ENCODE measurements at regions not wholly inside any gene's neighbourhood (a gene's known extent, or its start where the extent isn't known, plus 50 kb on each side); places are given as distances from the start of the nearest gene placed in this dataset.

DNA sequence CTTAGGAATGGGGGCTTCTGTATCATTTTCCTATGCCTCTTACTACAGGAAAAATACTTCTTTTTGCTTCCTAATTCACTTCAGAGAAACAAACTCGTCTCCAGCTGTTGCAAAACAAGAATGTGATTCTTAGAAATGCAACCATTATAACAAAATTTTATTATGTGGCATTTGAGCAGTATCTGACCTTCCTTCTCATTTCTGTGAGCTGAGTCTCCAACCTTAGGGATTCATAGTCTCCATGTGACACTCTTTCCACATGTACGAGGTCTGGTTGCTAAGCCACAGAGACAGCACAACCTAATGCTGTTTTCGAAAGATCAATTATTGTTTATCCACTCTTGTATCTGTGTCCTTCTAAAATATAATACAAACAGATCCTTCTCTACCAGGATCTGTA lies 75.3 kb upstream of the RGS4 start:
- POLR2A ChIA-PET (ENCODE audit: partially characterized antibody), result interaction anchor here (0.7 kb wide), 1 partner anchor 328 kb away, joined by 3 read pairs; the partner anchor contains the start of gene NUF2
- Histone ChIP-seq H3K79me2 (ENCODE audit: control insufficient read depth in 1 of 2, insufficient read depth in 2 of 2, low read length in 2 of 2) (no peaks in the 10 kb centered on the region), H4K8ac (ENCODE audit: extremely low read depth, insufficient read depth, low read length) (no peak overlapping the region), H4K91ac (replicated peaks; ENCODE audit: insufficient read length, low read length) (no peak overlapping the region), H2AK5ac (ENCODE audit: low read depth, low read length) (no peak overlapping the region), H3K23ac (ENCODE audit: insufficient read length) (no peak overlapping the region), H3K9me3 (ENCODE audit: insufficient read depth in 2 of 2, low read depth in 1 of 2, low read length in 1 of 2) (no peaks in the 10 kb centered on the region), H2AFZ (ENCODE audit: low read length) (no peak overlapping the region), H3K36me3 (ENCODE audit: control insufficient read depth in 2 of 4, insufficient read depth in 4 of 4, low read length in 3 of 4) (no peaks in the 10 kb centered on the region), H3K23me2 (ENCODE audit: low read depth, low read length) (no peaks in the 10 kb centered on the region), H2BK15ac (ENCODE audit: low read length) (no peak overlapping the region), H3K27me3 (replicated peaks in 1 of 4; ENCODE audit: control insufficient read depth in 3 of 4, extremely low read depth in 1 of 4, insufficient read depth in 3 of 4, low read length in 3 of 4) (no peaks in the 10 kb centered on the region), H3K4ac (replicated peaks; ENCODE audit: insufficient read length, low read depth, low read length) (no peak overlapping the region), H3K79me1 (ENCODE audit: low read depth, low read length) (no peaks in the 10 kb centered on the region), H2BK120ac (replicated peaks; ENCODE audit: low read depth, low read length) (no peak overlapping the region), H3K18ac (ENCODE audit: extremely low read depth, low read length) (no peak overlapping the region), H2BK12ac (ENCODE audit: low read depth, low read length) (no peak overlapping the region), H3K27ac (ENCODE audit: low read depth, low read length) (no peak overlapping the region), H4K5ac (ENCODE audit: insufficient read length, low read depth, low read length) (no peak overlapping the region), H4K20me1 (replicated peaks in 1 of 2; ENCODE audit: control insufficient read depth in 1 of 2, insufficient read depth in 2 of 2, low read length in 2 of 2) (no peaks in the 10 kb centered on the region), H3K56ac (replicated peaks; ENCODE audit: insufficient read length, low read depth, low read length) (no peak overlapping the region), H3K14ac (ENCODE audit: insufficient read length) (no peak overlapping the region), H3K9ac (replicated peaks in 1 of 4; ENCODE audit: extremely low read depth in 1 of 4, low read depth in 3 of 4, low read length in 3 of 4) (no peak overlapping the region), H2BK20ac (ENCODE audit: low read length) (no peak overlapping the region), H3K4me2 (ENCODE audit: insufficient read depth in 1 of 2, low read depth in 2 of 2, low read length in 2 of 2) (no peak overlapping the region), H3K4me1 (replicated peaks in 1 of 4; ENCODE audit: control insufficient read depth in 3 of 4, insufficient read depth in 4 of 4, low read length in 3 of 4) (no peaks in the 10 kb centered on the region), H2BK5ac (ENCODE audit: low read depth, low read length) (no peak overlapping the region), H3K4me3 (ENCODE audit: extremely low read depth in 1 of 4, insufficient read depth in 2 of 4, low read depth in 3 of 4, low read length in 4 of 4) (no peak overlapping the region)
- FAIRE-seq (no peak), DNase-seq (ENCODE audit: low read depth in 1 of 2, low spot score in 2 of 2) (no peak)
- WGBS, 2 experiments (ENCODE audit: extremely low coverage in 1 of 2, insufficient coverage in 1 of 2, insufficient read length in 1 of 2, insufficient replicate concordance in 2 of 2, low coverage in 1 of 2, low lambda C conversion rate in 2 of 2, missing lambda C conversion rate in 1 of 2), result 61% methylated on average over 3 of the region's 3 CpGs; no CpG with 5 or more reads in 1 of the 2 experiments
- CTCF ChIA-PET (ENCODE audit: partially characterized antibody), result no interaction called here
- TF ChIP-seq KDM1A (IDR thresholded peaks at IDR 0.05; ENCODE audit: borderline replicate concordance, low read length) (no peak), SIN3A (conservative IDR thresholded peaks at IDR 0.05 in 1 of 2, IDR thresholded peaks at IDR 0.05 in 1 of 2; ENCODE audit: low read depth in 1 of 2, low read length in 2 of 2) (no peak), RXRA (IDR thresholded peaks at IDR 0.05; ENCODE audit: insufficient read depth, low read depth, low read length) (no peak), YY1 (IDR thresholded peaks at IDR 0.05; ENCODE audit: low read depth, low read length) (no peak), ATF2 (IDR thresholded peaks at IDR 0.05; ENCODE audit: low read length) (no peak), SP4 (IDR thresholded peaks at IDR 0.05; ENCODE audit: low read length) (no peak), SIX5 (IDR thresholded peaks at IDR 0.05; ENCODE audit: low read depth, low read length) (no peak), SRF (IDR thresholded peaks at IDR 0.05; ENCODE audit: low read depth, low read length) (no peak), KDM4A (IDR thresholded peaks at IDR 0.05; ENCODE audit: low read depth, low read length, severe bottlenecking) (no peak), EGR1 (IDR thresholded peaks at IDR 0.05; ENCODE audit: borderline replicate concordance, low read depth, low read length) (no peak), HDAC6 (IDR thresholded peaks at IDR 0.05; ENCODE audit: low read depth, low read length) (no peak), RBBP5 (IDR thresholded peaks at IDR 0.05; ENCODE audit: borderline replicate concordance, low read depth, low read length) (no peak), PHF8 (conservative IDR thresholded peaks at IDR 0.05; ENCODE audit: low read depth, low read length) (no peak), TEAD4 (IDR thresholded peaks at IDR 0.05; ENCODE audit: low read depth, low read length) (no peak)
